Nephron progenitor cell (in vitro differentiated cells): ENCODE measurements at regions not wholly inside any gene's neighbourhood (a gene's known extent, or its start where the extent isn't known, plus 50 kb on each side); places are given as distances from the start of the nearest gene placed in this dataset.
"Not testable (repeated sequence)": the region's sequence is repeated elsewhere in the genome, so short reads cannot be mapped to it uniquely, and the experiment has no call there.

Experiments used
- DNase-seq: peaks from one replicate; pipeline ENCODE4 v3.0.0; 2021
- H3K27ac Mint-ChIP-seq: 2 replicates; pipeline ENCODE4 v1.8.0; 2021; ENCODE audit warnings: mild to moderate bottlenecking, moderate library complexity, mixed read lengths
- H3K27me3 Mint-ChIP-seq: 2 replicates; pipeline ENCODE4 v1.8.0; 2021; ENCODE audit warnings: mild to moderate bottlenecking, low read depth, mixed read lengths; ENCODE audit not compliant: poor library complexity
- H3K36me3 Mint-ChIP-seq: 2 replicates; pipeline ENCODE4 v1.8.0; 2021; ENCODE audit warnings: low read depth, mixed read lengths
- H3K4me1 Mint-ChIP-seq: 2 replicates; pipeline ENCODE4 v1.8.0; 2021; ENCODE audit warnings: mixed read lengths
- H3K4me3 Mint-ChIP-seq: 2 replicates; pipeline ENCODE4 v1.8.0; 2021; ENCODE audit warnings: mild to moderate bottlenecking, moderate library complexity, mixed read lengths
- H3K9me3 Mint-ChIP-seq: 2 replicates; pipeline ENCODE4 v1.8.0; 2021; ENCODE audit warnings: mild to moderate bottlenecking, moderate library complexity, mixed read lengths
- CTCF ChIP-seq: fragments of 200-600 bp; sonication (generic); IDR thresholded peaks from 2 replicates; pipeline ENCODE4 v1.5.0; 2021; ENCODE audit warnings: antibody characterized with exemption

GRCh38 chr5:162268694-162269481, 201.3 kb downstream of the GABRG2 start:
- DNase-seq: no peak
- H3K27ac Mint-ChIP-seq: no peak overlapping the region
- no peaks in the 10 kb centered on the region for H3K27me3 Mint-ChIP-seq
- H3K9me3 Mint-ChIP-seq: peaks cover 8% of the 10 kb centered on the region
- no peak overlapping the region for H3K4me3 Mint-ChIP-seq
- H3K36me3 Mint-ChIP-seq: no peaks in the 10 kb centered on the region
- no peaks in the 10 kb centered on the region for H3K4me1 Mint-ChIP-seq
- no peak for TF ChIP-seq CTCF

GRCh38 chr5:162272417-162272816, 204.8 kb downstream of the GABRG2 start:
- no peaks in the 10 kb centered on the region for H3K27me3 Mint-ChIP-seq
- H3K4me1 Mint-ChIP-seq: peaks cover 6% of the 10 kb centered on the region
- peaks cover 8% of the 10 kb centered on the region for H3K9me3 Mint-ChIP-seq
- no peaks in the 10 kb centered on the region for H3K36me3 Mint-ChIP-seq
- H3K27ac Mint-ChIP-seq: no peak overlapping the region
- no peak overlapping the region for H3K4me3 Mint-ChIP-seq
- no peak for TF ChIP-seq CTCF
- DNase-seq: no peak

GRCh38 chr5:162274679-162275078, 207.1 kb downstream of the GABRG2 start:
- H3K36me3 Mint-ChIP-seq: no peaks in the 10 kb centered on the region
- H3K4me3 Mint-ChIP-seq: no peak overlapping the region
- DNase-seq: no peak
- H3K4me1 Mint-ChIP-seq: peaks cover 13% of the 10 kb centered on the region
- TF ChIP-seq CTCF: no peak
- no peaks in the 10 kb centered on the region for H3K27me3 Mint-ChIP-seq
- peaks cover 8% of the 10 kb centered on the region for H3K9me3 Mint-ChIP-seq
- H3K27ac Mint-ChIP-seq: no peak overlapping the region

GRCh38 chr5:162275387-162275786, 207.8 kb downstream of the GABRG2 start:
- not testable (repeated sequence) for H3K36me3 Mint-ChIP-seq, DNase-seq, H3K27me3 Mint-ChIP-seq, H3K4me3 Mint-ChIP-seq, H3K9me3 Mint-ChIP-seq
- peaks cover 16% of the 10 kb centered on the region for H3K4me1 Mint-ChIP-seq
- H3K27ac Mint-ChIP-seq: peak overlapping the region; percentile 71

- TF ChIP-seq CTCF: no peak
- no peak for DNase-seq
- no peaks in the 10 kb centered on the region for H3K9me3 Mint-ChIP-seq
- no peaks in the 10 kb centered on the region for H3K36me3 Mint-ChIP-seq
- H3K27ac Mint-ChIP-seq: no peak overlapping the region
- H3K27me3 Mint-ChIP-seq: no peaks in the 10 kb centered on the region
- no peak overlapping the region for H3K4me3 Mint-ChIP-seq
- H3K4me1 Mint-ChIP-seq: peaks cover 17% of the 10 kb centered on the region
Observed at GRCh38 chr5:162282191-162282590, 214.6 kb downstream of the GABRG2 start.

GRCh38 chr5:162283609-162284008, 216.0 kb downstream of the GABRG2 start:
- Mint-ChIP-seq H3K36me3 (no peaks in the 10 kb centered on the region), H3K4me3 (no peak overlapping the region), H3K27ac (no peak overlapping the region), H3K4me1 (peaks cover 17% of the 10 kb centered on the region), H3K9me3 (no peaks in the 10 kb centered on the region), H3K27me3 (no peaks in the 10 kb centered on the region)
- no peak for DNase-seq
- TF ChIP-seq CTCF: no peak
